ENCODE measurements at regions not wholly inside any gene's neighbourhood (a gene's known extent, or its start where the extent isn't known, plus 50 kb on each side); places are given as distances from the start of the nearest gene placed in this dataset.

DNA sequence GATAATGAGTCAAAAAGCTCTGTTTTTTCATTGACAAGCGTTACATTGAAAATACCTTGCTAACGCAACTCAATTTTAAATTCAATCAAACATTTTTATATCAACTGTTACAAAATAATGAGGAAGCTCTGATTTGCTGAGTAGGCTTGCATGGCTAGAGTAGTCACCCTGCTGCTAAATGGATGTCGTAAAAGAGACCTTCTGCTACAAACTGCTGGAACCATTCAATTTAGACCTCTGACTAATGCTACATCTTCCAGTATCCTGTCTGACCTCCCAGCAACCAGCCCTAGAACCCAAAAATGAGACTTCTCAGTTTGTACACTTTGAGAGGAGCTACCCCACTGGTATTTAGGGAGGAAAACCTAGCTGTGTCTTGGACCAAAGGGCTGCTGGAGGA, 84.0 kb upstream of the ELMO1 start:
- Mint-ChIP-seq H3K4me3 (no peak overlapping the region), H3K27ac (no peak overlapping the region), H3K9me3 (peaks cover 0 to 6% (median 0%) of the 10 kb centered on the region in 3 donors), H3K36me3 (no peaks in the 10 kb centered on the region), H3K27me3 (peaks cover 0 to 12% of the 10 kb centered on the region in 2 donors), H3K4me1 (no peaks in the 10 kb centered on the region)
- WGBS (ENCODE audit: insufficient coverage), result no CpG with 5 or more reads among the region's 3 CpGs
- Histone ChIP-seq H3K4me3 (ENCODE audit: control insufficient read depth in 1 of 2, extremely low read depth in 1 of 2, low read length in 1 of 2) (no peak overlapping the region), H3K27ac (ENCODE audit: low read length) (no peak overlapping the region), H3K27me3 (replicated peaks in 1 of 2; ENCODE audit: control insufficient read depth in 2 of 2, extremely low read depth in 1 of 2, insufficient read depth in 2 of 2, low read length in 1 of 2) (peaks cover 0 to 2% of the 10 kb centered on the region in 2 experiments), H3K9me3 (no peaks in the 10 kb centered on the region), H3K4me1 (ENCODE audit: control insufficient read depth in 1 of 2, extremely low read depth in 1 of 2, insufficient read depth in 2 of 2, low read length in 2 of 2) (no peaks in the 10 kb centered on the region), H3K36me3 (ENCODE audit: control insufficient read depth in 2 of 2, extremely low read depth in 1 of 2, insufficient read depth in 1 of 2, low read length in 1 of 2) (no peaks in the 10 kb centered on the region)
- DNase-seq, result no peak
- ChIA-PET POLR2A (no interaction called here), CTCF (no interaction called here)
- ATAC-seq (replicated peaks in 1 of 4), result no peak

DNA sequence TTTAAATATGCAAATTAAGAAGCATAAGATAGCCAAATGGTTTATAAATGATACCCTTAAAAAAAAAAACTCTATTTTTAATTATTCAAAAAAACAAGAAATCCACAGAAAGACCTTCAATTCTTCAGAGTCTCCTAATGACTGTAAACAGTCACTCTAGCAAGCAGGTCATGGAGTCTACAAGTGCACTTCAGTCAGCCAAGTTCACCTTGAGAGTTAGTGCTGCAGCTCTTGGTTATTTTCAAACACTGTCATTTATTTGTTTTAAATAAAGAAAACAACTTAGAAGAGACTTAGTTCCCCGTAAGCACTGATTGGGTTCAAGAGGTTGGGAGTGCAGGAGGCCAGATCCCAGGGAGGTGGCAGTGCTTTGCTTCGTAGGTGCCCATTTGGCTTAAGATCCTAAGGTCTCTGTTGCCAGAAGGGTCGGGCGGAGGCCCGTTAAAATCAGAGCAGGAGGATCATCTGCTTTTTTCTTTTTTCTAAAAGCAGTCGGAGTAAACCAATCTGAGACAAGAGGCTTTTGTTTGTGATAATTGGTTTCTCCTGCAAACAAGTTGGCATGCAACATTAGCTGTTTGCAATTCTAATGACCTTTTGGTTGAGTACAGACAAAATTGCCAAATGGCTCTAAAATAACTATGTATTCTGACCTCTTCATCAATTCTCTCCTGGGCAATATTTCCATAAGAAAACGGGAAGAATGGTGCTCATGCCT, 86.4 kb upstream of the ELMO1 start:
- H3K27me3 Mint-ChIP-seq, result peaks cover 0 to 12% of the 10 kb centered on the region in 2 donors
- H3K27ac Mint-ChIP-seq, result no peak overlapping the region
- 80% methylated on average over 3 of the region's 7 CpGs for WGBS (ENCODE audit: insufficient coverage)
- Histone ChIP-seq H3K27ac (ENCODE audit: low read length) (no peak overlapping the region), H3K36me3 (ENCODE audit: control insufficient read depth in 2 of 2, extremely low read depth in 1 of 2, insufficient read depth in 1 of 2, low read length in 1 of 2) (no peaks in the 10 kb centered on the region), H3K4me3 (ENCODE audit: control insufficient read depth in 1 of 2, extremely low read depth in 1 of 2, low read length in 1 of 2) (no peak overlapping the region), H3K4me1 (ENCODE audit: control insufficient read depth in 1 of 2, extremely low read depth in 1 of 2, insufficient read depth in 2 of 2, low read length in 2 of 2) (no peaks in the 10 kb centered on the region), H3K9me3 (no peaks in the 10 kb centered on the region), H3K27me3 (replicated peaks in 1 of 2; ENCODE audit: control insufficient read depth in 2 of 2, extremely low read depth in 1 of 2, insufficient read depth in 2 of 2, low read length in 1 of 2) (peaks cover 0 to 2% of the 10 kb centered on the region in 2 experiments)
- peaks cover 0 to 6% (median 0%) of the 10 kb centered on the region in 3 donors for H3K9me3 Mint-ChIP-seq
- DNase-seq (no peak), ATAC-seq (replicated peaks in 1 of 4) (no peak)
- ChIA-PET CTCF (no interaction called here), POLR2A (no interaction called here)
- no peaks in the 10 kb centered on the region for H3K36me3 Mint-ChIP-seq
- H3K4me3 Mint-ChIP-seq, result no peak overlapping the region
- no peaks in the 10 kb centered on the region for H3K4me1 Mint-ChIP-seq

DNA sequence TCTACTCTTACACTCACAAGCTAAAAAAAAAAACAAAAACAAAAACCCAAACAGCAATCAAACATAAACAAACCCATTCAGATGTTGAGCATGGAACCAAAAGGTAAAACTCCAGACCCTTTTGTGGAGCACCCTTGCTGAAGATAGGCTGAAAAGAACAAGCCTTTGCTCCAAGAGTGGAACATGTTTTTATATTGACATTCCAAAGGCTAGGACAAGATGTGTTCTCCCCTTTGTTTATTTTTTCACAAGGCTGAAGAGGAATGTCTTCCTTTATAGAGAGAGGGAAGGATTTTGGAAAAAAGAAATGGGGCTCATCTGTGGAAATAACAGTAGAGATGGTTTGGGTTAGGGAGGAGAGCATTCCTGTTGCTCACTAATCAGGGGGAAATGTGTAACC, 87.2 kb upstream of the ELMO1 start:
- no peak for DNase-seq
- CTCF ChIA-PET, result no interaction called here
- Mint-ChIP-seq H3K4me3 (no peak overlapping the region), H3K27ac (no peak overlapping the region), H3K9me3 (peaks cover 0 to 6% (median 0%) of the 10 kb centered on the region in 3 donors), H3K4me1 (no peaks in the 10 kb centered on the region), H3K27me3 (peaks cover 0 to 12% of the 10 kb centered on the region in 2 donors), H3K36me3 (no peaks in the 10 kb centered on the region)
- Histone ChIP-seq H3K27me3 (replicated peaks in 1 of 2; ENCODE audit: control insufficient read depth in 2 of 2, extremely low read depth in 1 of 2, insufficient read depth in 2 of 2, low read length in 1 of 2) (peaks cover 0 to 2% of the 10 kb centered on the region in 2 experiments), H3K4me1 (ENCODE audit: control insufficient read depth in 1 of 2, extremely low read depth in 1 of 2, insufficient read depth in 2 of 2, low read length in 2 of 2) (no peaks in the 10 kb centered on the region), H3K27ac (ENCODE audit: low read length) (no peak overlapping the region), H3K9me3 (no peaks in the 10 kb centered on the region), H3K4me3 (ENCODE audit: control insufficient read depth in 1 of 2, extremely low read depth in 1 of 2, low read length in 1 of 2) (no peak overlapping the region), H3K36me3 (ENCODE audit: control insufficient read depth in 2 of 2, extremely low read depth in 1 of 2, insufficient read depth in 1 of 2, low read length in 1 of 2) (no peaks in the 10 kb centered on the region)
- no peak for ATAC-seq (replicated peaks in 1 of 4)
- POLR2A ChIA-PET, result no interaction called here

DNA sequence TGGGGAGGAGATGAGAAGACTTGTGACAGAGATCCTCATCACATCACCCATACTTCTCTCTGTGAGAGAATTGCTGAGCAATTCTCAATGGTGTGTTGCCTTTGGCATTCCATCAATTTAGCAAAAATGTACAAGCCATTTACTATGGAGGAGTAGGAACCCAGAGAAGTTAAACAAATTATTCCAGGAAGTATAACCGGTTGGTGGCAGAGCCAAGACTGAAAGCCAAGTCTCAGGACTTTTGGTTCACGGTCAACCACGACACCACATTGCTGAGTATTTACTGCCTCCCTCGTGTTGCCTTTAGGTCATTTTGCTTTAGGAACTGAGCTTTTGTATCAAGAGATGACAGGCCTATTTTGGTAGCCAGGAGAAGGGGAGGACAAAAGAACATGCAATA, 88.0 kb upstream of the ELMO1 start:
- Mint-ChIP-seq H3K27ac (no peak overlapping the region), H3K36me3 (no peaks in the 10 kb centered on the region), H3K4me3 (no peak overlapping the region), H3K4me1 (no peaks in the 10 kb centered on the region), H3K27me3 (peaks cover 0 to 9% of the 10 kb centered on the region in 2 donors), H3K9me3 (peaks cover 0 to 6% (median 0%) of the 10 kb centered on the region in 3 donors)
- Histone ChIP-seq H3K27me3 (replicated peaks in 1 of 2; ENCODE audit: control insufficient read depth in 2 of 2, extremely low read depth in 1 of 2, insufficient read depth in 2 of 2, low read length in 1 of 2) (peaks cover 0 to 2% of the 10 kb centered on the region in 2 experiments), H3K4me3 (ENCODE audit: control insufficient read depth in 1 of 2, extremely low read depth in 1 of 2, low read length in 1 of 2) (no peak overlapping the region), H3K9me3 (no peaks in the 10 kb centered on the region), H3K4me1 (ENCODE audit: control insufficient read depth in 1 of 2, extremely low read depth in 1 of 2, insufficient read depth in 2 of 2, low read length in 2 of 2) (no peaks in the 10 kb centered on the region), H3K27ac (ENCODE audit: low read length) (no peak overlapping the region), H3K36me3 (ENCODE audit: control insufficient read depth in 2 of 2, extremely low read depth in 1 of 2, insufficient read depth in 1 of 2, low read length in 1 of 2) (no peaks in the 10 kb centered on the region)
- ATAC-seq (replicated peaks in 1 of 4) (no peak), DNase-seq (no peak)
- 86% methylated on average over 3 of the region's 4 CpGs for WGBS (ENCODE audit: insufficient coverage)
- POLR2A ChIA-PET, result no interaction called here
- CTCF ChIA-PET, result interaction anchor here in 1 of 2 donors (1.0 kb wide), 1 partner anchor 42 kb away, joined by 3 read pairs; no protein-coding TSS in a partner anchor

DNA sequence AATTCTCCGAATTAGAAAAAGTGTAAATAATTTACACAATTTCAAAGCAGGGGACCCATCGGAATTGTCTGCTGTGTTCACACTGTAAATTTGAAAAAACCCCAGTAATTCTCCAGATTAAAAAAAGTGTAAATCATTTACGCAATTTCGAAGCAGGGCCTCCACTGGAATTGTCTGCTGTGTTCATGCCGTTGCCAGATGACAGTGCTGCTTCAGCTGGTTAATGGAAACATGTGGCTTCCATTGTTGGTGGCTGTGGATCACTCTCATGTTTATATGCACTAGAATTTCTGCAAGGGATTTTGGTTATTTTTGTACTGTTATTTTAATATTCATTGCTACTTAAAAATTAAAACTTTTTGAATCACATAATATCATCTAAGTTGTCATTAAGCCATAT, 88.8 kb upstream of the ELMO1 start:
- Mint-ChIP-seq H3K36me3 (no peaks in the 10 kb centered on the region), H3K9me3 (peaks cover 0 to 6% (median 0%) of the 10 kb centered on the region in 3 donors), H3K4me1 (no peaks in the 10 kb centered on the region), H3K4me3 (no peak overlapping the region), H3K27me3 (peaks cover 0 to 9% of the 10 kb centered on the region in 2 donors), H3K27ac (no peak overlapping the region)
- peaks cover 0 to 2% of the 10 kb centered on the region in 2 experiments for H3K27me3 ChIP-seq (replicated peaks in 1 of 2; ENCODE audit: control insufficient read depth in 2 of 2, extremely low read depth in 1 of 2, insufficient read depth in 2 of 2, low read length in 1 of 2)
- no peaks in the 10 kb centered on the region for H3K9me3 ChIP-seq
- ATAC-seq (replicated peaks in 1 of 4), result no peak
- no peak overlapping the region for H3K4me3 ChIP-seq (ENCODE audit: control insufficient read depth in 1 of 2, extremely low read depth in 1 of 2, low read length in 1 of 2)
- WGBS (ENCODE audit: insufficient coverage), result no CpG with 5 or more reads among the region's 5 CpGs
- POLR2A ChIA-PET, result no interaction called here
- H3K27ac ChIP-seq (ENCODE audit: low read length), result no peak overlapping the region
- no peaks in the 10 kb centered on the region for H3K4me1 ChIP-seq (ENCODE audit: control insufficient read depth in 1 of 2, extremely low read depth in 1 of 2, insufficient read depth in 2 of 2, low read length in 2 of 2)
- H3K36me3 ChIP-seq (ENCODE audit: control insufficient read depth in 2 of 2, extremely low read depth in 1 of 2, insufficient read depth in 1 of 2, low read length in 1 of 2), result no peaks in the 10 kb centered on the region
- no peak for DNase-seq
- CTCF ChIA-PET, result interaction anchor here in 1 of 2 donors (1.0 kb wide), 1 partner anchor 42 kb away, joined by 3 read pairs; no protein-coding TSS in a partner anchor

DNA sequence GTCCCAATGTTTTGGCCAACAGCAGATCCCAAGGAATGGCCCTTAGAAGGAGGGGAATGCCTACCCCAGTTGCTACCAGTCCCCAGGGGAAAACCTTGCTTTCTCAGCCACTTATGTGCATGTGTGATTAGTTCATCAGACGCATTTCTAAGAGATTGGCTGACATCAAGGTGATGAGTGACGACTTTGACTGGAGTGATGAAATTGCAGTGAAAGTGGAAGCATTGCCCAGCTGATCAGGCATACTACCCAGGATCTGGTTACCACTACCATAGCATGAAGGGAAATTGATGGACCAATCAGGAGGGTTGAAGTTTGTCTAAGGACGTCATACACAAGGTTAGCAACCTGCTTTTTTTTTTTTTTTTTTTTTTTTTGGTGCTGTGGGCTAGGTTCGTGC, 90.3 kb upstream of the ELMO1 start:
- Mint-ChIP-seq H3K9me3 (peaks cover 0 to 3% (median 0%) of the 10 kb centered on the region in 3 donors), H3K27ac (no peak overlapping the region), H3K27me3 (no peaks in the 10 kb centered on the region), H3K4me1 (no peaks in the 10 kb centered on the region), H3K36me3 (no peaks in the 10 kb centered on the region), H3K4me3 (no peak overlapping the region)
- Histone ChIP-seq H3K27me3 (replicated peaks in 1 of 2; ENCODE audit: control insufficient read depth in 2 of 2, extremely low read depth in 1 of 2, insufficient read depth in 2 of 2, low read length in 1 of 2) (peaks cover 0 to 2% of the 10 kb centered on the region in 2 experiments), H3K9me3 (no peaks in the 10 kb centered on the region), H3K36me3 (ENCODE audit: control insufficient read depth in 2 of 2, extremely low read depth in 1 of 2, insufficient read depth in 1 of 2, low read length in 1 of 2) (no peaks in the 10 kb centered on the region), H3K4me3 (ENCODE audit: control insufficient read depth in 1 of 2, extremely low read depth in 1 of 2, low read length in 1 of 2) (no peak overlapping the region), H3K27ac (ENCODE audit: low read length) (no peak overlapping the region), H3K4me1 (ENCODE audit: control insufficient read depth in 1 of 2, extremely low read depth in 1 of 2, insufficient read depth in 2 of 2, low read length in 2 of 2) (no peaks in the 10 kb centered on the region)
- 70% methylated on average over 1 of the region's 4 CpGs for WGBS (ENCODE audit: insufficient coverage)
- ATAC-seq (replicated peaks in 1 of 4) (no peak), DNase-seq (no peak)
- ChIA-PET POLR2A (no interaction called here), CTCF (interaction anchor here in 1 of 2 donors (0.6 kb wide), 2 partner anchors 19 to 39 kb away, joined by 3 to 4 read pairs; no protein-coding TSS in a partner anchor)
